ENCODE measurements at regions not wholly inside any gene's neighbourhood (a gene's known extent, or its start where the extent isn't known, plus 50 kb on each side); places are given as distances from the start of the nearest gene placed in this dataset.

DNA sequence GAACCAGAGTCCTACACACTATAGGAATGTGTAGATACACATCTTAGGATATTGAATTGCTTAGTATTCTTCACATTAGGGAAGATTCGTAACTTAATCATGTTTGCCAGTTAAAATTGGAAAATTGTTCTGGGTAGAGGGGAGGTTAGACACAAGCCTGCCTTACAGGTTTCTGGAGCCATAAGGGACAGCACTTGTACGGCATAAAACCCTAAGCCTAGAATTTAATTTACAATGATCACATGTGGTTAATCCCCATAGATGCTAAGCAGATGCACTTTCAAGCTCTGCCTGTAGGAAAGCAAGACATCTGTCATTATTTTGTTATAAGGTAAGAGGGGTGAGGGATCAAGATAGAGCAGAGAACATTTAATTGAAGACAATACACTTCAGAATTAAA lies 820.7 kb downstream of the NCAM2 start:
- no peak for TF ChIP-seq SUZ12 (IDR thresholded peaks at IDR 0.05; ENCODE audit: extremely low read depth, insufficient read depth, insufficient read length)
- no peak for TF ChIP-seq YY1 (IDR thresholded peaks at IDR 0.05; ENCODE audit: insufficient read depth, insufficient read length)

Data from NT2/D1 (cell line).